ENCODE measurements at regions not wholly inside any gene's neighbourhood (a gene's known extent, or its start where the extent isn't known, plus 50 kb on each side); places are given as distances from the start of the nearest gene placed in this dataset.
"Not testable (repeated sequence)": the region's sequence is repeated elsewhere in the genome, so short reads cannot be mapped to it uniquely, and the experiment has no call there.

- not testable (repeated sequence) for DNase-seq
Observed at GRCh38 chr12:116327992-116328391, 50.5 kb upstream of the MED13L start.

- no peak for DNase-seq
Observed at GRCh38 chr12:116331876-116332275, 54.4 kb upstream of the MED13L start.

- no peak for DNase-seq
Observed at GRCh38 chr12:116332705-116333380, 55.4 kb upstream of the MED13L start.

DNA sequence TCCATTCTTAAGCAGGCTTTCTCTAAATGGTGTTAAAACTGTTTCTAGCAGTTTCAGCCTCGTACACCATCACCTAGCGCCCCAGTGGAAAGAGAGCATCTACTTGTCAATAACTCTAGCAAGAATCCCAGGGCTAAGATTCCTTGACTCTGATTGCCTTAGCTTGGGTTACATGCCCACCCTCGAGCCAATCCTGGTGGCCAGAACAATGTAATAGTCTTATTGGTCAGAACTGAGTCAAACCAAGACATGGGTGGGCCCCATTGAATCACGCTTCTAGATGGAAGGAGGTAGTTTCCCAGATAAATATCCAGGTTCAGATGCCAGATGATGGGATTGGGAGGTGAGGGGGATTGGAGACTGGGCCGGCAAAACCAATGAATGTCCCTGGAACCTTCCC lies 55.9 kb upstream of the MED13L start:
- no peak for DNase-seq

GRCh38 chr12:116336542-116337065 lies 59.1 kb upstream of the MED13L start:
- no peak for DNase-seq

DNA sequence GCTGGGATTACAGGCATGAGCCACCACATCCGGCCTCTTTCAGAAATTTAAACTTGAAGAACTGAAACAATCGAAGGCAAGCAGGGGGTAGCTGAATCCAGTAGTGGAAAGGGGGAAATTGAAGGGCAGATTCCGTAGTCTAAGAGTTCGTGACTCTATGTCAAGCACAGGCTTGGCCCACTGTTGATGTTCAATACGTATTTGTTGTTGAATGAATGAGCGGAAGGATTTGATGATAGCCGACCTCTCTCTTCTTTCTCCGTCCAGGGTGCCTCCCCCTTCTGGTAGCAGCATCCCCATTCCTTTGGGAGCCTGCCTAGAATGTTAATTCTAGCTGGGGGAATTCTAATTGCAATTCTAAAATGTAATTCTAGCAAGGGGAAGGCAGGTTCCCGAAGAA lies 59.8 kb upstream of the MED13L start:
- DNase-seq: no peak

DNA sequence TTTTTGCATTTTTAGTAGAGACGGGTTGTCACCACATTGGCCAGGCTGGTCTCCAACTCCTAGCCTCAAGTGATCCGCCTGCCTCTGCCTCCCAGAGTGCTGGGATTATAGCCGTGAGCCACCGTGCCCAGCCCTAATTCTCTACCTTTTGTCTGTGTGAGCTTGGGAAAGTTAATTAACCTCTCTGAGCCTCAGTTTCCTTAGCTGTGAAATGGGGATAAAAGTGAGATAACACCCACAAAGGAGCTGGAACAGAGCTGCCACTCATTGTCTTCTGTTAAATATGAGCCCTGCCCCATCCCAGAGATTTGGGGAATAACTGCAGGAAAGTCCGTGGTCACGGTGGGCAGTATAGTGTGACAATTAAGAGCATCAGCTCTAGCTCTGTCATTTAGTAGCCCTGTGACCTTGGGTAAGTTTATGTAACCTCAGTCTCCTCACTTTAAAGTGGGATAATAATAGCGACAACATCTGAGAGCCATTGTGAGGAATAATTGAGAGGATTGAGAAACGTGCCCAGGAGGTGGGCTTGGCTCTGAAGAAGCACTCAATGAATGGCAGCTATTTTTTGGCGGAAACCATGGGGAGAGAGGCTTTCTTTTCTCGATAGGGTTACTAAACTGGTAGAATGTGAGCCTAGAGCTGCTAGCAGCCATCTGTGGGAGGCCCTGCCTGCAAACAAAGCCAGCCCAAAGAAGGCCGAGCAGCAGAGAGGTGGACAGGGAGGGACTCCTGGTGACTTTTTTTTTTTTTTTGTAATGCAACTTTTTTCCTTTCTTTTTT lies 60.8 kb upstream of the MED13L start:
- no peak for DNase-seq

- no peak for DNase-seq
Observed at GRCh38 chr12:116339062-116339461, 61.6 kb upstream of the MED13L start.

DNA sequence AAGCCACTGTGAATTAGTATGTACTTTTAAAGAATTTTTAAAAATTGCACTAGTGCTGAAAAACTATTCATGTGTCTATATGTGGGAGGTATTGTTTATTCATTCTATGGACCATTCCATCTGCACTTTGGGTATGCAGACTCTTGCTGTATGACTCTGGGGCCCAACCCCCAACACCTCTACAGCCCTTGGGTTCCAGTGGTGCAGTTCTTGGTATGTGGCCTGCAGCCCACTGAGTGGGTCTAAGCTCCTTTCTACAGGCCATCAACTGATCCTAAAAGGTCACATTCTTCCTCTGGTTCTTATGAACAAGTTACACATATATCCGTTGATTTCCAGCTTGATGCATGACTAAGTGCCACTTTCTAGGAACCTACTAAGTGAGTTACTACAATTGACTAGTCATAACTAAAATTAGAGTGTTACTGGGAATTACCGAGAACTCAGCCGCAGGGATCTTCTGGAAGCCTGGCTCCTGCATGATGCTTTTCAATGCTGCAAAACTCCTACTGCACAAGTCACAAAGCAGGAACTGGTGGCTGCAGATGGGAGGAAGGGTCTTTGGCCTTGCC lies 62.4 kb upstream of the MED13L start:
- no peak for DNase-seq

GRCh38 chr12:116343331-116343884 lies 65.9 kb upstream of the MED13L start:
- DNase-seq: no peak

DNA sequence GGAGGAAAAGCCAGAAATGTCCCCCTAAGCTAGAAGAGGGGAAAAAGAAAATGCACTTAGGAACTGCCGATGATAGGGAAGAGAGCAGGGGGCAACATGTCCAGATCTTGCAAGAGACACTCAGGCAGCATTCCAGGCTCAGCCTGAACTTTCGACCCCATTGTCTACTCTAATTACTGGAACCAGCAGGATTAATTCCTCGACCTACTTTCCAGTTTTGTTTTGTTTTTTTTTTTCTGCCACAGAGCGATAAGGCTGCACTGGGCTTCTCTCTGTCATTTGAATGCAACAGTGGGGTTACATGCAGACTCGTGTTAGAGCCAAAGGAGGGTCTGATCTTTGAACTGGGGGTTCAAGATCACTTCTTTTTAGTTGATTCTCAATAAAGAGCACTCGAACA lies 68.7 kb upstream of the MED13L start:
- no peak for DNase-seq

DNA sequence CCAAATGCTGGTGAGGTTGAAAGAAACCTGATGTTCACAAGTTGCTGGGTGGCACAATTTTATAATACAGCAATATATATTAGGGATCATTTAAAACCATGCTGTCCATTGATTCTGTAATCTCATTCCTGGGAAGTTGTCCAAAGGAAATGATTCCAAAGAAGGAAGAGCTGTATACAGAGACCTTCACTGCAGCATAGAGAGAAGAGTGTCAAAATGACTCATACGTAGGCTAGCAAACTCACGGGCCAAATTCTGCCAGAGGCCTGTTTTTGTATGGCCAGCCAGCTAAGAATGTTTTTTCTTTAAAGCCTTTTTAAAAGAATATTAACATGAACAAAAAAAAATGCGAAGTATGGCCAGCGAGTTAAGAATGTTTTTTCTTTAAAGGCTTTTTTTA lies 69.2 kb upstream of the MED13L start:
- DNase-seq: no peak

DNA sequence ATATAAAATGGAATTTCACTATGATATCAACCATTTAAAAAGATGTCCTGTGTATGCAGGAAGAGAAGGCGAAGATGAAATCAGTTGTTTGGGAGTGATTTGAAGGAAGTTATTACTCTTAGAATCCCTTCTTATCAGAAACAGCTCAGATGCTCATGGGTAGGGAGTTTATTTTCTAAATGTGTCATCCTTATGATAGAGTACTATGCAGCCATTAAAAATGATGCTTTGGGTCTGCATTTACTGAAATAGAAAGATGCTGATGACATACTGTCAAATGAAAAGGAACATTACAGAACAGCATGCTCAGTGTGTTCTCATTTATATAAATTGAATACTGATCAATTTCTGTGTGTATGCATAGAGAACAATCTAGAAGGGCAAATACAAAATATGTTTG lies 69.8 kb upstream of the MED13L start:
- no peak for DNase-seq

DNA sequence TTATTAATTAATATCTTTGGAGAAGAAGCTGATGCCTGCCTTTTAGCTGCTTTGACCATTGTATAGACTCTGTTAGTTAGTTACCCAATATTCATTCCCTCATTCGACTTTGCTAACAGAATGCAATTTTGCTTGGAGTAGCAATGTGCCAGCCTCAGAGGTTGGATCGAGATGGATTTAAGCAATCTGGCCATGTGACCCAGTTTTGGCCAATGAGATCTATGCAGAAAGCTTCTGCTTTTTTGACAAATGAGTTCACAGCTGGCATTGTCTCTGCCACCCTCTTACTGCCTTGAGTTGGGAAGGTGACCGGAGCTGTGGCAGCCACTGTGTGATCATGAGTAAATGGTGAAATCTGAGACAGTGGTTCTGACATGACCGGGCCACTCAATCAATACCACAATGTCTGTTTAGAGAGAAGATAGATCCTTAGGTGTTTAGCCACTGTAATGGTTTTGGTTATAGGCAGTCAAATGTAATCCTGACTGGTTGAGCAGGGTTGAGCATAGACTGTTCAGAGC lies 74.9 kb upstream of the MED13L start:
- no peak for DNase-seq

DNA sequence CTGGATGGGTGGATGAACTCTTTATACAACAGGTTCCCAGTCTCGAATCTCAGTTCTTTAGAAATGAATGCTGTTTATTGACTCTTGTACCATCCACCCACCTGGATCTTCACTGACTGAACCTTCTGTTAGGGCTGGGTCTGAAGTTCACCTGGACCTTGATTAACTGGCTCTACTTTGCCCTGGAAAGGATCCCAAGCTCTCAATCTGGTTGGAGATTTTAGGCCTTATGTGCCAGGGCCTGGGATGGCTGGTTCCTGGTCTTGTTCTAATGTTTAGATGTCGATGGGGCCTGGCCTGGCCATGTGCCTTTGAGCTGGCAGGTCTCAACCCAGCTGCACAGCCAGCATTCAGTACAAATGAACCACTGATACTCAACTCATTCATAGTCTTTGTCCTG lies 76.5 kb upstream of the MED13L start:
- DNase-seq: no peak

DNA sequence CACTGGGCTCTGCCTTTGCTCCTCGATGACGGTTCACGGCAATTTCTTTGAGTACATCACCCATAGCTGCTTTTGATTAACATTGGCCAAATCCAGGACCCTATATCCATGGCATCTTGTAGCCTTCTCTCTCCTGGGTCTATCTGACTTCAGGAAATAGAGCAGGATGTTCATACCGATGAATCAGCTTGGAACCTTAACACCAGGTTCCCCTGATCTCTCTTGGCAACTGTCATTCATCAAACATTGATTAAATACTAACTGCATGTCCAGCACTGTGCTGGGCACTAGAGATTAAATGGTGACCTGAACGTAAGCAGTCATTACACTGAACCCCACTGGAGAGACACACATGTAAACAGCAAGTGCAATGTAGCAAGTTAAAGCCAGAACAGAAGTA lies 77.0 kb upstream of the MED13L start:
- no peak for DNase-seq

DNA sequence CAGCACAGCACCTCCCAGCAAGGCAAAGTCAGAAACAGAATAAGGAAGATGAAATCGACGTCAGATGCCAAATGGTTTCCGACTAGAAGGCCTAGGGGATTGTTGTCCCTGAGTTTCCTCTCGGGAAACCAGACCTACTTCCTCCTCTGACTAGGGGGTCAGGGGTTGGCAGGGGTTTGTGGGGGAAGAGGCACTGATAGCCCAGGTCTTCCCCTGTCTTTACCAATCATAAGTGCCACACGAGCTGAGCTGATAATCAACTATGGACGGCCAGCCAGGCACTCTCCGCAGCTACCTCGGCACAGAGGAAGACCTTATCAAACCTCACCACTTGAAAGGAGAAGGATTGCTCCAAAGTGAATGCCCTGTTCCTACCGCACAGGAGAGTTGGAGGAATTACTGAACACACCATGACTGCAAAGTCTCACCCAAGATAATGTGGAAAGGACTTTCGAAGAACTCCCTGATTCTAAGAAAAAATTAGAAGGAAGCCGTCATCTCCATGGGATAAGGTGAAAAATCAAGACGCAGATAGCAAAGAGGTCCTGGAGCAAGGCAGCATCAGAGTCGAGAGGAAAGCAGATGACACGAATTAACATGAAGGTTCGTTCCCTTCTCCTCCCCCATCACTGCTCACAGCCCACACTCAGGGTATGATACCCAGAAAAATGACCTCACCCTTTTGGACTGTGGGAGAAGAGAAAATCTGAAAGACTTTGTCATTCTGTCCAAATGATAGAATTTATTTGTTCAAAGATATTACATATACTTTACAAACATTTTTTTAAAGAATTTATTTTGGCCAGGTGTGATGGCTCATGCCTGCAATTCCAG lies 77.7 kb upstream of the MED13L start:
- no peak for DNase-seq

DNA sequence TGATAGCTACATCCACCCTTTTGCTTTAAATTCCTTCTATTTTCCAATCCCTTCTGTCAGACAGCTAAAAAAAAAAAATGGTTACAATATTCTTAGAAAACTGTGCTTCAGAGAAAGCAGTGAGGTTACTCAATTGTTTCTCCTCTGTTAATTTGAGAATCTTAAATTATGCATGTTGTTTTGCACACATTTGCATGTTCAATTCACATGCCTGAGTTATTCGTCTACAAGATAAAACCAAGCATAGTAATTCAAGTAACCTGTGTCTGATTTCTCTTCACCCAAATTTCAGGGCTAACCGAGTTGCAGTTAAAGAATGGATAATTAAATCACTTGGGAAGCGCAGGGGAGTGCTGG lies 81.0 kb upstream of the MED13L start:
- DNase-seq: no peak

GRCh38 chr12:116358893-116359761 lies 81.6 kb upstream of the MED13L start:
- peak; percentile 49 for DNase-seq

GRCh38 chr12:116360579-116361413 lies 83.3 kb upstream of the MED13L start:
- DNase-seq: no peak

All from NCI-H1694 (cell line).